Left hindlimb (tissue), 1 donor: ENCODE measurements at regions not wholly inside any gene's neighbourhood (a gene's known extent, or its start where the extent isn't known, plus 50 kb on each side); places are given as distances from the start of the nearest gene placed in this dataset.
A peak's percentile ranks its signal among the peaks of the same experiment; 100 is the strongest.
"Not testable (repeated sequence)": the region's sequence is repeated elsewhere in the genome, so short reads cannot be mapped to it uniquely, and the experiment has no call there.

Experiments used
- DNase-seq: peaks from one replicate; pipeline ENCODE4 v3.0.0-alpha.2; 2018

GRCh38 chr2:190150413-190150812, 87.9 kb upstream of the MSTN start:
- no peak for DNase-seq

GRCh38 chr2:190149908-190150307, 87.4 kb upstream of the MSTN start:
- DNase-seq, result no peak

GRCh38 chr2:190149200-190149599, 86.7 kb upstream of the MSTN start:
- no peak for DNase-seq

GRCh38 chr2:190146109-190146508, 83.6 kb upstream of the MSTN start:
- not testable (repeated sequence) for DNase-seq

GRCh38 chr2:190140474-190140873, 77.9 kb upstream of the MSTN start:
- DNase-seq, result not testable (repeated sequence)

- no peak for DNase-seq
Measured at GRCh38 chr2:190139371-190139770, 76.8 kb upstream of the MSTN start.

- no peak for DNase-seq
Measured at GRCh38 chr2:190138032-190138431, 75.5 kb upstream of the MSTN start.

GRCh38 chr2:190137561-190137960, 75.0 kb upstream of the MSTN start:
- no peak for DNase-seq

- DNase-seq, result no peak
Measured at GRCh38 chr2:190136825-190137224, 74.3 kb upstream of the MSTN start.

GRCh38 chr2:190136259-190136658, 73.7 kb upstream of the MSTN start:
- DNase-seq, result no peak

GRCh38 chr2:190129421-190130199, 67.1 kb upstream of the MSTN start:
- DNase-seq, result no peak

GRCh38 chr2:190127651-190128050, 65.1 kb upstream of the MSTN start:
- DNase-seq, result no peak

GRCh38 chr2:190126798-190127197, 64.3 kb upstream of the MSTN start:
- DNase-seq, result peak; percentile 50

- DNase-seq, result no peak
Measured at GRCh38 chr2:190123956-190124355, 61.4 kb upstream of the MSTN start.

GRCh38 chr2:190121971-190122370, 59.4 kb upstream of the MSTN start:
- no peak for DNase-seq

GRCh38 chr2:190121305-190121704, 58.8 kb upstream of the MSTN start:
- DNase-seq, result no peak

GRCh38 chr2:190119923-190120590, 57.5 kb upstream of the MSTN start:
- DNase-seq, result no peak

GRCh38 chr2:190119257-190119656, 56.7 kb upstream of the MSTN start:
- no peak for DNase-seq

- no peak for DNase-seq
Measured at GRCh38 chr2:190117305-190117704, 54.8 kb upstream of the MSTN start.

GRCh38 chr2:190113000-190113399, 50.5 kb upstream of the MSTN start:
- DNase-seq, result no peak
